ENCODE measurements at regions not wholly inside any gene's neighbourhood (a gene's known extent, or its start where the extent isn't known, plus 50 kb on each side); places are given as distances from the start of the nearest gene placed in this dataset.

DNA sequence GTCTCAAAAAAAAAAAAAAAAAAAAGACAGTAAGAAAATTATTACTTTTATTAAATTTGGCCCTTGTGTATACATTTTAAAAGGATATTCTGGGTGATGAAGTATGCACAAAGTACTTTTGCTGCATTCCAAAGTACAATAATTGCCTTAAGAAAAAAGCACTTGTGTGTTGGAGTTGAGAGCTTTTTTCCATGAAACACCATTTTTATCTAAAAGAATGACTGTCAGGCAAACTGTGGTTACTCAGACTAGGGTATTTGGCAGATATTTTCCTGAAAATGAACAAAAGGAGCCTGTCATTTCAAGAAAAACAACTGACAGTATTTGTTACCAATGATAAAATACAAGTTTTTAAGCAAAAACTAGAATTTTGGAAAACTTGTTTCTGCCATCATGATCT lies 84.3 kb upstream of the PTPN3 start:
- DNase-seq (no peak), ATAC-seq (no peak)
- intact Hi-C loops (cut with DNase I), result no loop called here
- Histone ChIP-seq H3K4me1 (no peaks in the 10 kb centered on the region), H3K4me3 (no peak overlapping the region), H3K9me3 (no peaks in the 10 kb centered on the region), H3K27ac (no peak overlapping the region), H3K36me3 (no peaks in the 10 kb centered on the region), H3K27me3 (no peaks in the 10 kb centered on the region)
- TF ChIP-seq, protein P1, sequence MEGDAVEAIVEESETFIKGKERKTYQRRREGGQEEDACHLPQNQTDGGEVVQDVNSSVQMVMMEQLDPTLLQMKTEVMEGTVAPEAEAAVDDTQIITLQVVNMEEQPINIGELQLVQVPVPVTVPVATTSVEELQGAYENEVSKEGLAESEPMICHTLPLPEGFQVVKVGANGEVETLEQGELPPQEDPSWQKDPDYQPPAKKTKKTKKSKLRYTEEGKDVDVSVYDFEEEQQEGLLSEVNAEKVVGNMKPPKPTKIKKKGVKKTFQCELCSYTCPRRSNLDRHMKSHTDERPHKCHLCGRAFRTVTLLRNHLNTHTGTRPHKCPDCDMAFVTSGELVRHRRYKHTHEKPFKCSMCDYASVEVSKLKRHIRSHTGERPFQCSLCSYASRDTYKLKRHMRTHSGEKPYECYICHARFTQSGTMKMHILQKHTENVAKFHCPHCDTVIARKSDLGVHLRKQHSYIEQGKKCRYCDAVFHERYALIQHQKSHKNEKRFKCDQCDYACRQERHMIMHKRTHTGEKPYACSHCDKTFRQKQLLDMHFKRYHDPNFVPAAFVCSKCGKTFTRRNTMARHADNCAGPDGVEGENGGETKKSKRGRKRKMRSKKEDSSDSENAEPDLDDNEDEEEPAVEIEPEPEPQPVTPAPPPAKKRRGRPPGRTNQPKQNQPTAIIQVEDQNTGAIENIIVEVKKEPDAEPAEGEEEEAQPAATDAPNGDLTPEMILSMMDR (IDR thresholded peaks at IDR 0.05), result no peak

DNA sequence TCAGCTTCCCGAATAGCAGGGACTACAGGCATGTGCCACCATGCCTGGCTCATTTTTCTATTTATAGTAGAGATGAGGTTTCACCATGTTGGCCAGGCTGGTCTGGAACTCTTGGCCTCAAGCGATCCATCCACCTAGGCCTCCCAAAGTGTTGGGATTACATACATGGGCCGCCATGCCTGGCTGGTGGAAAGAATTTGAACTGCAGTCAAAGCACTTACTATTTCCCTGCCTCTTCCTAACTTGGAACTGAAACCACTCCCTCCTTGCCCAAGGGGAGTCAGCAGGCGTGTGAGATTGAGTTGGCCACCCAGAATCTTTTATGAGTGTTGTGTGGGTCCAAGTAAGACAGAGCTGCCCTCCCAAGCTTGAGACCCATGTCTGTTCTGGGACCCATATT lies 86.1 kb upstream of the PTPN3 start:
- Histone ChIP-seq H3K4me1 (no peaks in the 10 kb centered on the region), H3K27me3 (no peaks in the 10 kb centered on the region), H3K36me3 (no peaks in the 10 kb centered on the region), H3K9me3 (peaks cover 0 to 2% of the 10 kb centered on the region in 2 donors), H3K27ac (no peak overlapping the region), H3K4me3 (no peak overlapping the region)
- TF ChIP-seq, protein P1 (IDR thresholded peaks at IDR 0.05), result no peak
- no peak for ATAC-seq
- DNase-seq, result no peak
- intact Hi-C loops (cut with DNase I), result no loop called here

DNA sequence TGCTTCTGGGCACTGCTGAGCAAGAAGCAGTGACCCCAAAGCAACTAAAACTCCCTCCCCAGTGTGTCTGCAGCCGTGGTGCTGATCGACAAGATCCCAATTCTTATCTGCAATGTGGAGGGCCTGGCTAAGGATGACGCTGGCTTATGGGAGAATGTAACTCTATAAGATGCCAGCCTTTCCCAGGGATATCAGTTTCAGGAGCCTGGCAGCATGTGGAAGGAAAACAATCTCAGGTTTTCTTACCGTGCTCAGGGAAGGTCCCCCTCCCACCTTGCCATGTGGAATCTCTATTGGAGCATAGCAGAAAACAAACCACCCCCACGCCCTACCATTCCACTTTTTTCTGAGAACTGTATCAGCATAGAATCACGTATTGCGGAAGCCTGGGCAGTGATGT lies 87.7 kb upstream of the PTPN3 start:
- TF ChIP-seq, protein P1 (IDR thresholded peaks at IDR 0.05), result no peak
- Histone ChIP-seq H3K4me1 (no peaks in the 10 kb centered on the region), H3K27ac (no peak overlapping the region), H3K9me3 (peaks cover 0 to 3% of the 10 kb centered on the region in 2 donors), H3K4me3 (no peak overlapping the region), H3K36me3 (no peaks in the 10 kb centered on the region), H3K27me3 (no peaks in the 10 kb centered on the region)
- ATAC-seq (no peak), DNase-seq (no peak)
- intact Hi-C loops (cut with DNase I), result no loop called here

DNA sequence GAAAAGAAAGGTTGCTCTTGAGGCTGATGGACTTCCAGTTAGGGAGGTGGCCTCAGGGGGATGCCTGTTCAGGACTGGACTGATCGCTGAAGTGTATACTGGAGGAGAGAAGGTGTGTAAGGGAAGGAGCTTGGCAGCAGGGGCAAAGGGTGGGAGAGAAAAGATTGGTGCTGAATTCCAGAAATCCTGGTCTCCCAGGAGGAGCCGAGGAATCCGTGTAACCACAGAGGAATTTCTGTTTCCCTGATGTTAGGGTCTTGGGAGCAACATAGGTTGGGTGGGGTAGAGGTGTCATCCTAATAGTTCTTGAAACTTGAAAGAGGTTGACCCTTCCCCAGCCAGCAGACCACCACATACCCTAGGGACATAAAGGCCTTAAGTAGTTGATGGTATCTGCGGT lies 88.9 kb upstream of the PTPN3 start:
- Histone ChIP-seq H3K9me3 (peaks cover 0 to 3% of the 10 kb centered on the region in 2 donors), H3K4me3 (no peak overlapping the region), H3K36me3 (no peaks in the 10 kb centered on the region), H3K27ac (no peak overlapping the region), H3K4me1 (no peaks in the 10 kb centered on the region), H3K27me3 (no peaks in the 10 kb centered on the region)
- ATAC-seq, result no peak
- DNase-seq, result no peak
- intact Hi-C loops (cut with DNase I), result no loop called here
- TF ChIP-seq, protein P1 (IDR thresholded peaks at IDR 0.05), result no peak

DNA sequence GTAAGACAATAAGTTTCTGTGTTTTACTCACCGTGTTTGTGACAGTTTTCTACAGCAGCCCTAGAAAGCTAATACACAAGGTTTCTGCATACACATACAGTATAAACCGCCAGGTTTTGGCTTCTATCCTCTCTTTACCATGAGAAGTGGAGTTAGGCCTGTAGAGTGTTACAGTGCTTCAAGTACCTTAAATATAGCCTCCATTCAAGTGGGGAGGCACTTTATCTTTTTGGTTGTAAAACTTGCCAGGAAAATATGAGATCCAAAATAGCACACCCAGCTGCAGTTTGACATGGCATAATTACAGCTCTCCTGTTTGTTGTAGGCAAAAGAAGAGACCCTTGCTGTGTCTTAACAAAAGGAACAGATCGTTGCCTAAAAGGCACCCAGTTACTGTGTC lies 90.3 kb upstream of the PTPN3 start:
- H3K4me3 ChIP-seq, result no peak overlapping the region
- peaks cover 0 to 3% of the 10 kb centered on the region in 2 donors for H3K9me3 ChIP-seq
- TF ChIP-seq, protein P1 (IDR thresholded peaks at IDR 0.05), result no peak
- H3K27ac ChIP-seq, result no peak overlapping the region
- H3K4me1 ChIP-seq, result no peaks in the 10 kb centered on the region
- no peaks in the 10 kb centered on the region for H3K36me3 ChIP-seq
- no peak for ATAC-seq
- intact Hi-C loops (cut with DNase I), result no loop called here
- no peaks in the 10 kb centered on the region for H3K27me3 ChIP-seq
- no peak for DNase-seq
